Islet of Langerhans (tissue), 1 donor: ENCODE measurements at regions not wholly inside any gene's neighbourhood (a gene's known extent, or its start where the extent isn't known, plus 50 kb on each side); places are given as distances from the start of the nearest gene placed in this dataset.
"Not testable (repeated sequence)": the region's sequence is repeated elsewhere in the genome, so short reads cannot be mapped to it uniquely, and the experiment has no call there.

Experiments
- FAIRE-seq: peaks from one replicate; lab custom pipeline; 2011; peaks lifted over from hg19 to GRCh38; lab: Jason Lieb, UNC

- FAIRE-seq, result no peak
These were observed 116.6 kb upstream of the IFNE start for GRCh38 chr9:21598749-21599148.

GRCh38 chr9:21605489-21605931 lies 123.4 kb upstream of the IFNE start:
- FAIRE-seq, result no peak

GRCh38 chr9:21607576-21607975 lies 125.5 kb upstream of the IFNE start:
- FAIRE-seq, result no peak

GRCh38 chr9:21608200-21608599 lies 126.1 kb upstream of the IFNE start:
- FAIRE-seq, result no peak

GRCh38 chr9:21609506-21609905 lies 127.4 kb upstream of the IFNE start:
- no peak for FAIRE-seq

- no peak for FAIRE-seq
These were observed 129.8 kb upstream of the IFNE start for GRCh38 chr9:21611891-21612290.

GRCh38 chr9:21615018-21615417 lies 132.9 kb upstream of the IFNE start:
- FAIRE-seq, result no peak

GRCh38 chr9:21615446-21615845 lies 133.3 kb upstream of the IFNE start:
- FAIRE-seq, result no peak

GRCh38 chr9:21616082-21616778 lies 134.1 kb upstream of the IFNE start:
- no peak for FAIRE-seq

- no peak for FAIRE-seq
These were observed 142.8 kb upstream of the IFNE start for GRCh38 chr9:21624675-21625644.

GRCh38 chr9:21626493-21626892 lies 144.4 kb upstream of the IFNE start:
- no peak for FAIRE-seq

- not testable (repeated sequence) for FAIRE-seq
These were observed 146.8 kb upstream of the IFNE start for GRCh38 chr9:21628954-21629353.

- no peak for FAIRE-seq
These were observed 152.8 kb upstream of the IFNE start for GRCh38 chr9:21634951-21635350.

- FAIRE-seq, result no peak
These were observed 156.0 kb upstream of the IFNE start for GRCh38 chr9:21638104-21638503.

- FAIRE-seq, result no peak
These were observed 149.3 kb upstream of the MTAP start for GRCh38 chr9:21653091-21653490.

GRCh38 chr9:21653589-21653988 lies 148.8 kb upstream of the MTAP start:
- no peak for FAIRE-seq

GRCh38 chr9:21656776-21657674 lies 145.4 kb upstream of the MTAP start:
- no peak for FAIRE-seq

- no peak for FAIRE-seq
These were observed 144.3 kb upstream of the MTAP start for GRCh38 chr9:21657966-21658667.

GRCh38 chr9:21660976-21661375 lies 141.5 kb upstream of the MTAP start:
- FAIRE-seq, result no peak

- FAIRE-seq, result no peak
These were observed 140.8 kb upstream of the MTAP start for GRCh38 chr9:21661626-21662025.

GRCh38 chr9:21668516-21668915 lies 133.9 kb upstream of the MTAP start:
- FAIRE-seq, result no peak

GRCh38 chr9:21669701-21670100 lies 132.7 kb upstream of the MTAP start:
- no peak for FAIRE-seq
